ENCODE measurements at regions not wholly inside any gene's neighbourhood (a gene's known extent, or its start where the extent isn't known, plus 50 kb on each side); places are given as distances from the start of the nearest gene placed in this dataset.

- CTCF ChIA-PET: interaction anchor here (0.9 kb wide), 1 partner anchor 55 kb away, joined by 3 read pairs; no protein-coding TSS in a partner anchor
- no peak for DNase-seq (ENCODE audit: low read depth, low spot score)
- H3K27ac ChIP-seq (ENCODE audit: insufficient read depth, low read depth, low read length): no peak overlapping the region
- FAIRE-seq: no peak
- intact Hi-C loops (cut with micrococcal nuclease) (no loop called here), dilution Hi-C loops (cut with MboI; ENCODE audit: extremely low pct_ligation_motif_present, low sequenced_read_pairs) (no loop called here)
- BruUV-seq (replicated peaks): no TSS peak
- H2AFZ ChIP-seq (ENCODE audit: low read depth, low read length): no peak overlapping the region
- no peak overlapping the region for H3K4me2 ChIP-seq (ENCODE audit: insufficient read depth, low read length)
- H3K4me1 ChIP-seq (ENCODE audit: control insufficient read depth, extremely low read depth, insufficient read depth, low read length): peaks cover 7% of the 10 kb centered on the region
- no peaks in the 10 kb centered on the region for H3K27me3 ChIP-seq (ENCODE audit: control insufficient read depth in 2 of 2, insufficient read depth in 2 of 2, low read length in 2 of 2)
- no peak overlapping the region for H3K9ac ChIP-seq (replicated peaks; ENCODE audit: extremely low read depth, insufficient read depth, low read length)
- no peak overlapping the region for H3K4me3 ChIP-seq (replicated peaks in 1 of 3; ENCODE audit: insufficient read depth in 1 of 3, low read depth in 1 of 3, low read length in 3 of 3)
- no peaks in the 10 kb centered on the region for H4K20me1 ChIP-seq (replicated peaks; ENCODE audit: control insufficient read depth, extremely low read depth, insufficient read depth, low read length)
- no peaks in the 10 kb centered on the region for H3K9me1 ChIP-seq (replicated peaks; ENCODE audit: control insufficient read depth, extremely low read depth, insufficient read depth, low read length)
- no peaks in the 10 kb centered on the region for H3K79me2 ChIP-seq (ENCODE audit: control insufficient read depth, insufficient read depth, low read length)
- no peaks in the 10 kb centered on the region for H3K36me3 ChIP-seq (ENCODE audit: control insufficient read depth in 2 of 2, extremely low read depth in 1 of 2, insufficient read depth in 2 of 2, low read length in 2 of 2)
- POLR2A ChIA-PET: no interaction called here
- no peaks in the 10 kb centered on the region for H3K9me3 ChIP-seq (replicated peaks; ENCODE audit: control insufficient read depth, insufficient read depth, low read length)
- TF ChIP-seq JUN (IDR thresholded peaks at IDR 0.05; ENCODE audit: borderline replicate concordance, insufficient read depth, insufficient read length, low read depth) (no peak), EZH2 (IDR thresholded peaks at IDR 0.05; ENCODE audit: borderline replicate concordance, low read depth, low read length, severe bottlenecking) (no peak), POLR2A (IDR thresholded peaks at IDR 0.05; ENCODE audit: low read depth, low read length) (no peak), FOS (IDR thresholded peaks at IDR 0.05; ENCODE audit: borderline replicate concordance, insufficient read depth, low read length) (no peak), POLR2AphosphoS5 (IDR thresholded peaks at IDR 0.05; ENCODE audit: insufficient read depth, low read depth, low read length) (no peak), MAX (IDR thresholded peaks at IDR 0.05; ENCODE audit: insufficient read depth, insufficient read length) (no peak), CTCF (IDR thresholded peaks at IDR 0.05; ENCODE audit: extremely low read depth in 1 of 2, insufficient read depth in 1 of 2, low read depth in 1 of 2, low read length in 2 of 2) (no peak), MYC (IDR thresholded peaks at IDR 0.05; ENCODE audit: low read depth, low read length) (no peak), GATA2 (IDR thresholded peaks at IDR 0.05; ENCODE audit: insufficient read depth, insufficient read length, low read depth, low read length) (no peak)
Measured at GRCh38 chr9:129235931-129236331, 57.9 kb upstream of the IER5L start.

All from endothelial cell of umbilical vein (primary cell).